ENCODE measurements at regions not wholly inside any gene's neighbourhood (a gene's known extent, or its start where the extent isn't known, plus 50 kb on each side); places are given as distances from the start of the nearest gene placed in this dataset.

GRCh38 chr3:73783811-73784210, 159.1 kb upstream of the PDZRN3 start:
- no peak for TF ChIP-seq POLR2A (IDR thresholded peaks at IDR 0.05; ENCODE audit: low read length)
- TF ChIP-seq GATA1 (IDR thresholded peaks at IDR 0.05; ENCODE audit: low read depth, low read length), result no peak
